Retinal pigment epithelial cell (primary cell): ENCODE measurements at regions not wholly inside any gene's neighbourhood (a gene's known extent, or its start where the extent isn't known, plus 50 kb on each side); places are given as distances from the start of the nearest gene placed in this dataset.
A peak's percentile ranks its signal among the peaks of the same experiment; 100 is the strongest.

Experiments
- DNase-seq: peaks from one replicate; pipeline ENCODE4 v3.0.0-alpha.2; 2010; ENCODE audit warnings: low read depth
- H3K4me3 ChIP-seq: 2 replicates; pipeline ENCODE4 v1.5.1; 2011; ENCODE audit warnings: mild to moderate bottlenecking, low read length, control low read depth, moderate library complexity
- TF ChIP-seq, protein P1 (sequence below): conservative IDR thresholded peaks from 2 replicates; pipeline ENCODE4 v1.5.1; 2011; ENCODE audit warnings: low read depth, low read length, control low read depth, inconsistent platforms

DNA sequence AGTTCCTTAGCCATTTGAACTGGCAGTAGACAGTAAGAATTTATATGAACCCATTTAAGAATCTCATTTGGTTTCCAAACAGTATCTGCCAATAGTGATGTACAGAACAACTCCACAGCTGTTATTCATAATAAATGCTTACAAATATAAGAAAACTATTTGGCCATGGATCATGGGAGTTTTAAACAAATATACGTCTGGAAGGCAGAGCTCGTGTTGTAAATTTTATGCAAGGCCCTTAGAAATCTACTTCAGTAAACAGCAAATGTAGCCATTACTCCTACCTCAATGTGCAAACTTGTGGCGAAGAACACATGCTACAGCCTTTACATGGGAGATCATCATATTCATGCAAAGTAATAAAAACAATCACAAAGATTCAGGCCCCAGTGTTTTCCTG lies 65.3 kb upstream of the NANOGP8 start:
- H3K4me3 ChIP-seq, result no peak overlapping the region

DNA sequence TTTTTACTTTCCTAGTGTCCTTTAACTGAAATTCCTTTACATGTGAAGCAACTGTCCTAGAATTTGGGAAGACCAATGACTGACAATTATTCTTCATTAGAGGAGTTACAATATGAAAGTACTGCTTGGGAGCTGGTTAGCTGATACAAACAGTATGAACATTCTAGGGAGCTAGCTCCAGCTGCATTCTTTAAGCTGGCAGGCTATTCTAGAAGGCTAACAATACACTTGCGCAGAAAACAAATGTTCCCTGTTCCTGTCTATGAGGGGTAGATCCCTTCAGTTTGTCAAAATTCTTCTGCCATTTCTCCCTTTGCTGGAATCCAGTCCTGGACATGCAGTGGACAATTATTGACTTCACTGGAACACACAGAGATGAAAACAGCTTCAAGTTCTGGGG lies 60.2 kb upstream of the NANOGP8 start:
- no peak overlapping the region for H3K4me3 ChIP-seq
- DNase-seq, result no peak
- TF ChIP-seq, protein P1, sequence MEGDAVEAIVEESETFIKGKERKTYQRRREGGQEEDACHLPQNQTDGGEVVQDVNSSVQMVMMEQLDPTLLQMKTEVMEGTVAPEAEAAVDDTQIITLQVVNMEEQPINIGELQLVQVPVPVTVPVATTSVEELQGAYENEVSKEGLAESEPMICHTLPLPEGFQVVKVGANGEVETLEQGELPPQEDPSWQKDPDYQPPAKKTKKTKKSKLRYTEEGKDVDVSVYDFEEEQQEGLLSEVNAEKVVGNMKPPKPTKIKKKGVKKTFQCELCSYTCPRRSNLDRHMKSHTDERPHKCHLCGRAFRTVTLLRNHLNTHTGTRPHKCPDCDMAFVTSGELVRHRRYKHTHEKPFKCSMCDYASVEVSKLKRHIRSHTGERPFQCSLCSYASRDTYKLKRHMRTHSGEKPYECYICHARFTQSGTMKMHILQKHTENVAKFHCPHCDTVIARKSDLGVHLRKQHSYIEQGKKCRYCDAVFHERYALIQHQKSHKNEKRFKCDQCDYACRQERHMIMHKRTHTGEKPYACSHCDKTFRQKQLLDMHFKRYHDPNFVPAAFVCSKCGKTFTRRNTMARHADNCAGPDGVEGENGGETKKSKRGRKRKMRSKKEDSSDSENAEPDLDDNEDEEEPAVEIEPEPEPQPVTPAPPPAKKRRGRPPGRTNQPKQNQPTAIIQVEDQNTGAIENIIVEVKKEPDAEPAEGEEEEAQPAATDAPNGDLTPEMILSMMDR, result no peak

More for the DNA sequence above, 65.3 kb upstream of the NANOGP8 start:
- no peak for DNase-seq
- TF ChIP-seq, protein P1, result no peak

DNA sequence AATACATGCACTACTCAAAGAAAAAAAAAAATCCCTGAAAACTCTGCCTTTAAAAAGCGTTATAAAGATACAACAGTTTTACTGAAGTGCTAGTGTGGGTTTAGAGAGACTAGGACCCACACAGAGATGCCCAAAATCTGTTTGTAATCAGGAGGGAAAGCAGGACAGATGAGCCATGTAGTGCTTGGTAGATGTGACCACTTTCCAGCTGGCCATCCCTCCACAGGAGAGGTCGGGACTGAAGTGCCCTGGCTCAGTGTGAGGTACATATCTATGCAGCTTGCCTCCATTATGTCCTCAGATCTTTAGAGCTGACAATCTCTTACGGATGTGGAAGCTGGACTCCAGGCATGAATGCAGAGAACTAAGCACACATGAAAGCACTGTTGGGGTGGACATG lies 57.5 kb upstream of the NANOGP8 start:
- DNase-seq, result no peak
- TF ChIP-seq, protein P1, result no peak
- H3K4me3 ChIP-seq, result no peak overlapping the region

DNA sequence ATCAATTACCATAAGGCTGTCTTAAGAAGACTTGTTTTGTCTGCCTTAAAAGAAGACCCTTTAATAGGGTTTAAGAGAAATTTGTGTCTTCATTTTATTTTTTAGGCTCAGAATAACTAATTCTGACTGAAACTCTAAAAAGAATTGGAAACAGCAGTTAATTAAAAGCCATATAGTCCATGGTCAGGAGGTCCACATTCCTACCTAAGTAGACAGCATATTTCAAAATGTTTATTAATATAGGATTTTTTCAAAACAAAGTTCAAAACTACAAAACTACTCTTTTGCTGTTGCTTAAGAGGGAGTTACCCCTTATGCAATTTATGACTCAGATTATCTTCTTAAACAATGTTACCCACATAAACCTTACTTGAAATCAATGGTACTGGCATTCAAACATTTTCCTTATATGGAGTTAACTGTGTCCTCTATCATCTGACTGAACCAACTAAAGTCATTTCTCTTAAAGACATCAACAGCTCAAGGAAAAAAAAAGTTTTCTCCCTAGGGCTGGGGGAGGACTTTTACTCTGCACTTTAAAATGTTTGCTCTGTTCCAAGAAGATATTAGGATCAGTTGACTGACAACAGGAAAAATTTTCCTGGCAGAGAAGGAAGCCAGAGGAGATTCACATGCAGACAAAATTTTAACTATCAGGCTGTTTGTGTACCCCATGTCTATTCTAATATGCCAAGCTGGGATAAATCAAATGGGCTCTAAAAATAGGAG lies 56.8 kb upstream of the NANOGP8 start:
- no peak overlapping the region for H3K4me3 ChIP-seq
- peak; percentile 87 for DNase-seq
- TF ChIP-seq, protein P1, result no peak

DNA sequence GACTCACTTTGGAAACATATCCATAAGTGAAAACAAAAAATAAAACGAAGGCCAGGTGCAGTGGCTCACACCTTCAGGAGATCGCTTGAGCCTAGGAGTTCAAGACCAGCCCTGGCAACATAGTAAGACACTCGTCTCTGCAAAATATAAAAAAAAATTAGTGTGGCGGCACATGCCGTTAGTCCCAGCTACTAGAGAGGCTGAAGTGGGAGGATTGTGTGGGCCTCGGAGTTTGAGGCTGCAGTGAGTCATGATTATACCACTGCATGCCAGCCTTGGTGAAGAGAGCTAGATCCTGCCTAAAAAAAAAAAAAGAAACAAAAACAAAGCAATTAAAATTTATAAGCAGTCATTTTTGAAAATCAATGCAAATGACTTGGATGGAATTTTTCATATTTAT lies 54.7 kb upstream of the NANOGP8 start:
- no peak for DNase-seq
- TF ChIP-seq, protein P1, result no peak
- H3K4me3 ChIP-seq, result no peak overlapping the region

DNA sequence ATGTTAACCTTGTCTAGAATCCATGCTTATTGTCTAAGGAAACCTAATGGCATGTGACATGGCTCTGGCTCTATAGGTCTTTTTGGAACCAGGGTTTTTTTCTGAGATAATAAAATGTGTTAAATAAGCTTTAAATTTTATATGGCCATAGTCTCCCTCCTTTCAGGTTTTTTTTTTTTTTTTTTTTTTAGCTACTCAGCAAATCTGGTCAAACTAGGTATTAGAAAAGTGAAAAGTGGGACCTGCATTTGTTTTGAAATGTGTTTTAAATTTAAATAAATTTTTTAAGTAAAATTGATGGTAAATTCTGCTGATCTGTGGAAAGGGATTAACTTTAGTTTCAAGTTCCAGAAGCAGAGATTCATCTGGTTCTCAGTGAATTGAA lies 52.1 kb upstream of the NANOGP8 start:
- TF ChIP-seq, protein P1, result no peak
- DNase-seq, result no peak
- no peak overlapping the region for H3K4me3 ChIP-seq
